HG03442 (cell line): ENCODE measurements at regions not wholly inside any gene's neighbourhood (a gene's known extent, or its start where the extent isn't known, plus 50 kb on each side); places are given as distances from the start of the nearest gene placed in this dataset.

Experiments
- ATAC-seq: cut with Tn5 transposase; IDR thresholded peaks from one replicate; pipeline ENCODE4 v1.9.1; 2021; ENCODE audit warnings: mild to moderate bottlenecking, moderate library complexity; ENCODE audit not compliant: unreplicated experiment

- ATAC-seq = no peak
These were observed 325.7 kb downstream of the TGFB2 start for GRCh38 chr1:218670875-218671274.

- ATAC-seq = no peak
These were observed 326.4 kb downstream of the TGFB2 start for GRCh38 chr1:218671573-218671972.

GRCh38 chr1:218673170-218673569 is 328.0 kb downstream of the TGFB2 start:
- ATAC-seq = no peak

GRCh38 chr1:218674280-218674773 is 329.2 kb downstream of the TGFB2 start:
- no peak for ATAC-seq

- no peak for ATAC-seq
These were observed 331.9 kb downstream of the TGFB2 start for GRCh38 chr1:218677026-218677425.

- no peak for ATAC-seq
These were observed 334.3 kb downstream of the TGFB2 start for GRCh38 chr1:218679391-218679790.

GRCh38 chr1:218679988-218680748 is 335.0 kb downstream of the TGFB2 start:
- ATAC-seq = no peak

- ATAC-seq = no peak
These were observed 338.1 kb downstream of the TGFB2 start for GRCh38 chr1:218683242-218683641.

- no peak for ATAC-seq
These were observed 341.1 kb downstream of the TGFB2 start for GRCh38 chr1:218686258-218686657.

GRCh38 chr1:218686761-218687160 is 341.6 kb downstream of the TGFB2 start:
- no peak for ATAC-seq

GRCh38 chr1:218692808-218693207 is 347.7 kb downstream of the TGFB2 start:
- ATAC-seq = no peak

GRCh38 chr1:218693599-218693998 is 348.5 kb downstream of the TGFB2 start:
- no peak for ATAC-seq

- no peak for ATAC-seq
These were observed 348.9 kb downstream of the TGFB2 start for GRCh38 chr1:218694085-218694484.

- ATAC-seq = no peak
These were observed 349.5 kb downstream of the TGFB2 start for GRCh38 chr1:218694636-218695035.

- ATAC-seq = no peak
These were observed 350.4 kb downstream of the TGFB2 start for GRCh38 chr1:218695525-218695924.

- ATAC-seq = no peak
These were observed 353.0 kb downstream of the TGFB2 start for GRCh38 chr1:218698141-218698540.

GRCh38 chr1:218699421-218699820 is 354.3 kb downstream of the TGFB2 start:
- ATAC-seq = no peak

GRCh38 chr1:218699865-218700264 is 354.7 kb downstream of the TGFB2 start:
- no peak for ATAC-seq

GRCh38 chr1:218700666-218701065 is 355.5 kb downstream of the TGFB2 start:
- ATAC-seq = no peak

- no peak for ATAC-seq
These were observed 356.0 kb downstream of the TGFB2 start for GRCh38 chr1:218701131-218701530.

GRCh38 chr1:218702775-218703174 is 357.6 kb downstream of the TGFB2 start:
- ATAC-seq = no peak

- no peak for ATAC-seq
These were observed 358.7 kb downstream of the TGFB2 start for GRCh38 chr1:218703836-218704235.

GRCh38 chr1:218705391-218705790 is 360.3 kb downstream of the TGFB2 start:
- no peak for ATAC-seq
